ENCODE measurements at regions not wholly inside any gene's neighbourhood (a gene's known extent, or its start where the extent isn't known, plus 50 kb on each side); places are given as distances from the start of the nearest gene placed in this dataset.

DNA sequence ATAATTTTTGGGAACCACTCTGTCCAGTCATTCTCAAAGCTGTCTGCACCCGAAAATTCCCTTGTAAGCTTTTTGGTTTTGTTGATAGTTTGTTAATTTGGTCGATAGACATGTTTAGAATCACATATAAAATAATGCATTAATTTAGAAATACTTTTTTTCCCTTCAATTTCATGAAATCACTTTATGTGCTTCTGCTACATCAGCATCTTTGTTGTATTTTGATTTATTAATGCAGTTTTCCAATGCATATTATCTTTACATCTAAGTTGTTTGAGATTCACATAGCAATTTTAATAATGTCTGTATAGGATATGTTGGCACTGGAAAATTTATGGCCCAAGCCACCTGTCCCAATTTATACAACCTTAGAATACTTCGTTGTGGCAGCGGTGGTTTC is 60.6 kb upstream of the SV2C start (continued):
- TF ChIP-seq CEBPZ (IDR thresholded peaks at IDR 0.05; ENCODE audit: low read depth, low read length) (no peak), CBX5 (IDR thresholded peaks at IDR 0.05; ENCODE audit: low read depth) (no peak), RAD51 (IDR thresholded peaks at IDR 0.05) (no peak), STAT3 (IDR thresholded peaks at IDR 0.05; ENCODE audit: low read depth, low read length) (no peak), YY1 (IDR thresholded peaks at IDR 0.05; ENCODE audit: low read depth, low read length) (no peak), CHD1 (IDR thresholded peaks at IDR 0.05; ENCODE audit: low read depth, low read length) (no peak), HCFC1 (IDR thresholded peaks at IDR 0.05; ENCODE audit: low read length) (no peak), USF2 (IDR thresholded peaks at IDR 0.05; ENCODE audit: borderline replicate concordance, low read depth, low read length) (no peak)
- TF ChIP-seq, protein P1, sequence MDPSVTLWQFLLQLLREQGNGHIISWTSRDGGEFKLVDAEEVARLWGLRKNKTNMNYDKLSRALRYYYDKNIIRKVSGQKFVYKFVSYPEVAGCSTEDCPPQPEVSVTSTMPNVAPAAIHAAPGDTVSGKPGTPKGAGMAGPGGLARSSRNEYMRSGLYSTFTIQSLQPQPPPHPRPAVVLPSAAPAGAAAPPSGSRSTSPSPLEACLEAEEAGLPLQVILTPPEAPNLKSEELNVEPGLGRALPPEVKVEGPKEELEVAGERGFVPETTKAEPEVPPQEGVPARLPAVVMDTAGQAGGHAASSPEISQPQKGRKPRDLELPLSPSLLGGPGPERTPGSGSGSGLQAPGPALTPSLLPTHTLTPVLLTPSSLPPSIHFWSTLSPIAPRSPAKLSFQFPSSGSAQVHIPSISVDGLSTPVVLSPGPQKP (IDR thresholded peaks at IDR 0.05; ENCODE audit: low read depth, low read length): no peak
